ENCODE measurements at regions not wholly inside any gene's neighbourhood (a gene's known extent, or its start where the extent isn't known, plus 50 kb on each side); places are given as distances from the start of the nearest gene placed in this dataset.

- intact Hi-C loops (cut with micrococcal nuclease; ENCODE audit: unreplicated experiment) = no loop called here
- TF ChIP-seq CTCF (conservative IDR thresholded peaks at IDR 0.05; ENCODE audit: low read length) = no peak
- no peak for TF ChIP-seq EZH2phosphoT487 (IDR thresholded peaks at IDR 0.05; ENCODE audit: borderline replicate concordance, low read depth, low read length)
- DNase-seq (ENCODE audit: low spot score) = no peak
- Histone ChIP-seq H3K4me2 (ENCODE audit: low read length) (no peak overlapping the region), H3K9me3 (ENCODE audit: low read length) (no peaks in the 10 kb centered on the region), H3K4me3 (ENCODE audit: low read depth, low read length, poor library complexity, severe bottlenecking) (no peak overlapping the region), H3K79me2 (ENCODE audit: insufficient read depth, low read depth, low read length) (no peaks in the 10 kb centered on the region), H3K27ac (ENCODE audit: low read depth, low read length, poor library complexity, severe bottlenecking) (no peak overlapping the region), H3K36me3 (ENCODE audit: insufficient read depth, low read length) (no peaks in the 10 kb centered on the region), H2AFZ (ENCODE audit: low read length) (no peak overlapping the region), H4K20me1 (ENCODE audit: insufficient read depth, low read length) (no peaks in the 10 kb centered on the region), H3K9me2 (ENCODE audit: insufficient read depth, low read length) (no peaks in the 10 kb centered on the region), H3K4me1 (ENCODE audit: insufficient read depth, low read length, poor library complexity, severe bottlenecking) (no peaks in the 10 kb centered on the region)
- POLR2A ChIA-PET = no interaction called here
- CTCF ChIA-PET (ENCODE audit: unreplicated experiment) = no interaction called here
- no TSS peak for BruUV-seq (replicated peaks)
Observed at GRCh38 chr6:168223755-168224154, 95.8 kb downstream of the DACT2 start.

GRCh38 chr6:168223150-168223549 is 96.4 kb downstream of the DACT2 start:
- no peak overlapping the region for H3K4me2 ChIP-seq (ENCODE audit: low read length)
- no peak for DNase-seq (ENCODE audit: low spot score)
- no peaks in the 10 kb centered on the region for H4K20me1 ChIP-seq (ENCODE audit: insufficient read depth, low read length)
- H2AFZ ChIP-seq (ENCODE audit: low read length) = no peak overlapping the region
- no peak overlapping the region for H3K4me3 ChIP-seq (ENCODE audit: low read depth, low read length, poor library complexity, severe bottlenecking)
- no peaks in the 10 kb centered on the region for H3K36me3 ChIP-seq (ENCODE audit: insufficient read depth, low read length)
- intact Hi-C loops (cut with micrococcal nuclease; ENCODE audit: unreplicated experiment) = no loop called here
- H3K9me2 ChIP-seq (ENCODE audit: insufficient read depth, low read length) = no peaks in the 10 kb centered on the region
- H3K4me1 ChIP-seq (ENCODE audit: insufficient read depth, low read length, poor library complexity, severe bottlenecking) = no peaks in the 10 kb centered on the region
- no peak overlapping the region for H3K27ac ChIP-seq (ENCODE audit: low read depth, low read length, poor library complexity, severe bottlenecking)
- H3K9me3 ChIP-seq (ENCODE audit: low read length) = no peaks in the 10 kb centered on the region
- H3K79me2 ChIP-seq (ENCODE audit: insufficient read depth, low read depth, low read length) = no peaks in the 10 kb centered on the region
- no TSS peak for BruUV-seq (replicated peaks)
- ChIA-PET POLR2A (no interaction called here), CTCF (ENCODE audit: unreplicated experiment) (no interaction called here)
- TF ChIP-seq EZH2phosphoT487 (IDR thresholded peaks at IDR 0.05; ENCODE audit: borderline replicate concordance, low read depth, low read length) = no peak
- TF ChIP-seq CTCF (conservative IDR thresholded peaks at IDR 0.05; ENCODE audit: low read length) = no peak

GRCh38 chr6:168222115-168223043 is 97.2 kb downstream of the DACT2 start:
- CTCF ChIA-PET (ENCODE audit: unreplicated experiment) = no interaction called here
- no TSS peak for BruUV-seq (replicated peaks)
- POLR2A ChIA-PET = no interaction called here

More at GRCh38 chr6:168222115-168223043, 97.2 kb downstream of the DACT2 start:
- intact Hi-C loops (cut with micrococcal nuclease; ENCODE audit: unreplicated experiment) = no loop called here
- no peak for TF ChIP-seq CTCF (conservative IDR thresholded peaks at IDR 0.05; ENCODE audit: low read length)
- no peak for TF ChIP-seq EZH2phosphoT487 (IDR thresholded peaks at IDR 0.05; ENCODE audit: borderline replicate concordance, low read depth, low read length)
- H3K27ac ChIP-seq (ENCODE audit: low read depth, low read length, poor library complexity, severe bottlenecking) = no peak overlapping the region
- H3K79me2 ChIP-seq (ENCODE audit: insufficient read depth, low read depth, low read length) = no peaks in the 10 kb centered on the region
- no peaks in the 10 kb centered on the region for H4K20me1 ChIP-seq (ENCODE audit: insufficient read depth, low read length)
- H3K4me2 ChIP-seq (ENCODE audit: low read length) = no peak overlapping the region
- no peaks in the 10 kb centered on the region for H3K9me3 ChIP-seq (ENCODE audit: low read length)
- H3K4me3 ChIP-seq (ENCODE audit: low read depth, low read length, poor library complexity, severe bottlenecking) = no peak overlapping the region
- H2AFZ ChIP-seq (ENCODE audit: low read length) = no peak overlapping the region
- H3K4me1 ChIP-seq (ENCODE audit: insufficient read depth, low read length, poor library complexity, severe bottlenecking) = no peaks in the 10 kb centered on the region
- no peak for DNase-seq (ENCODE audit: low spot score)
- no peaks in the 10 kb centered on the region for H3K9me2 ChIP-seq (ENCODE audit: insufficient read depth, low read length)
- no peaks in the 10 kb centered on the region for H3K36me3 ChIP-seq (ENCODE audit: insufficient read depth, low read length)
